ENCODE measurements at regions not wholly inside any gene's neighbourhood (a gene's known extent, or its start where the extent isn't known, plus 50 kb on each side); places are given as distances from the start of the nearest gene placed in this dataset.

GRCh38 chr1:183711741-183712361 lies 58.7 kb upstream of the APOBEC4 start:
- H3K9ac ChIP-seq (ENCODE audit: low read length), result no peak overlapping the region
- no peaks in the 10 kb centered on the region for H3K9me2 ChIP-seq (replicated peaks; ENCODE audit: insufficient read depth, low read length)
- H3K4me2 ChIP-seq (ENCODE audit: low read depth, low read length), result no peak overlapping the region
- no peak overlapping the region for H3K4me3 ChIP-seq (ENCODE audit: low read length)
- H3K9me3 ChIP-seq (replicated peaks; ENCODE audit: insufficient read depth, low read length), result no peaks in the 10 kb centered on the region
- no peaks in the 10 kb centered on the region for H3K79me2 ChIP-seq (ENCODE audit: low read length)
- no peaks in the 10 kb centered on the region for H3K36me3 ChIP-seq (replicated peaks; ENCODE audit: insufficient read depth, low read length)
- no peak overlapping the region for H2AFZ ChIP-seq (ENCODE audit: low read length)
- H3K27me3 ChIP-seq (replicated peaks; ENCODE audit: insufficient read depth, low read length), result no peaks in the 10 kb centered on the region
- H3K27ac ChIP-seq (ENCODE audit: low read length), result no peak overlapping the region
- no peaks in the 10 kb centered on the region for H4K20me1 ChIP-seq (ENCODE audit: insufficient read depth, low read length)
- no peaks in the 10 kb centered on the region for H3K4me1 ChIP-seq (ENCODE audit: low read length)
- no peaks in the 10 kb centered on the region for H3F3A ChIP-seq (ENCODE audit: insufficient read depth, low read length)
- TF ChIP-seq EZH2phosphoT487 (IDR thresholded peaks at IDR 0.05; ENCODE audit: low read length), result no peak
- no peak for TF ChIP-seq EZH2 (optimal IDR thresholded peaks at IDR 0.05; ENCODE audit: low read depth, low read length)
- no peak for TF ChIP-seq CTCF (IDR thresholded peaks at IDR 0.05; ENCODE audit: low read length)
- DNase-seq, result no peak

GRCh38 chr1:183711165-183711682 lies 58.1 kb upstream of the APOBEC4 start:
- no peak for DNase-seq
- TF ChIP-seq EZH2phosphoT487 (IDR thresholded peaks at IDR 0.05; ENCODE audit: low read length) (no peak), EZH2 (optimal IDR thresholded peaks at IDR 0.05; ENCODE audit: low read depth, low read length) (no peak), CTCF (IDR thresholded peaks at IDR 0.05; ENCODE audit: low read length) (no peak)
- Histone ChIP-seq H3K9me2 (replicated peaks; ENCODE audit: insufficient read depth, low read length) (no peaks in the 10 kb centered on the region), H3K9me3 (replicated peaks; ENCODE audit: insufficient read depth, low read length) (no peaks in the 10 kb centered on the region), H3K4me3 (ENCODE audit: low read length) (no peak overlapping the region), H3K36me3 (replicated peaks; ENCODE audit: insufficient read depth, low read length) (no peaks in the 10 kb centered on the region), H3K4me1 (ENCODE audit: low read length) (no peaks in the 10 kb centered on the region), H2AFZ (ENCODE audit: low read length) (no peak overlapping the region), H3K27ac (ENCODE audit: low read length) (no peak overlapping the region), H3K4me2 (ENCODE audit: low read depth, low read length) (no peak overlapping the region), H3F3A (ENCODE audit: insufficient read depth, low read length) (no peaks in the 10 kb centered on the region), H4K20me1 (ENCODE audit: insufficient read depth, low read length) (no peaks in the 10 kb centered on the region), H3K79me2 (ENCODE audit: low read length) (no peaks in the 10 kb centered on the region), H3K9ac (ENCODE audit: low read length) (no peak overlapping the region), H3K27me3 (replicated peaks; ENCODE audit: insufficient read depth, low read length) (no peaks in the 10 kb centered on the region)

- Histone ChIP-seq H3K27me3 (replicated peaks; ENCODE audit: insufficient read depth, low read length) (no peaks in the 10 kb centered on the region), H3K9ac (ENCODE audit: low read length) (no peak overlapping the region), H4K20me1 (ENCODE audit: insufficient read depth, low read length) (no peaks in the 10 kb centered on the region), H3K4me3 (ENCODE audit: low read length) (no peak overlapping the region), H3K27ac (ENCODE audit: low read length) (no peak overlapping the region), H3K79me2 (ENCODE audit: low read length) (no peaks in the 10 kb centered on the region), H3K9me3 (replicated peaks; ENCODE audit: insufficient read depth, low read length) (no peaks in the 10 kb centered on the region), H2AFZ (ENCODE audit: low read length) (no peak overlapping the region), H3K4me1 (ENCODE audit: low read length) (no peaks in the 10 kb centered on the region), H3K36me3 (replicated peaks; ENCODE audit: insufficient read depth, low read length) (no peaks in the 10 kb centered on the region), H3K4me2 (ENCODE audit: low read depth, low read length) (no peak overlapping the region), H3F3A (ENCODE audit: insufficient read depth, low read length) (no peaks in the 10 kb centered on the region), H3K9me2 (replicated peaks; ENCODE audit: insufficient read depth, low read length) (no peaks in the 10 kb centered on the region)
- DNase-seq, result no peak
- TF ChIP-seq EZH2 (optimal IDR thresholded peaks at IDR 0.05; ENCODE audit: low read depth, low read length), result no peak
- no peak for TF ChIP-seq EZH2phosphoT487 (IDR thresholded peaks at IDR 0.05; ENCODE audit: low read length)
- TF ChIP-seq CTCF (IDR thresholded peaks at IDR 0.05; ENCODE audit: low read length), result no peak
These were observed 57.6 kb upstream of the APOBEC4 start for GRCh38 chr1:183710734-183711133.

Data from MM.1S (cell line).